ENCODE measurements at regions not wholly inside any gene's neighbourhood (a gene's known extent, or its start where the extent isn't known, plus 50 kb on each side); places are given as distances from the start of the nearest gene placed in this dataset.

GRCh38 chr20:6489361-6490171, 277.9 kb upstream of the BMP2 start:
- H2AFZ ChIP-seq (ENCODE audit: low read depth, low read length) = no peak overlapping the region
- H3K9me3 ChIP-seq (ENCODE audit: insufficient read depth, low read depth, low read length) = no peaks in the 10 kb centered on the region
- H3K9ac ChIP-seq (ENCODE audit: low read length) = no peak overlapping the region
- H3K27me3 ChIP-seq (ENCODE audit: insufficient read depth, low read length) = no peaks in the 10 kb centered on the region
- H3K4me2 ChIP-seq (ENCODE audit: low read length) = no peak overlapping the region
- Mint-ChIP-seq H3K4me1 (ENCODE audit: low read depth, unreplicated experiment) (peaks cover 7% of the 10 kb centered on the region), H3K9me3 (ENCODE audit: unreplicated experiment) (no peaks in the 10 kb centered on the region), H3K27me3 (ENCODE audit: low read depth, unreplicated experiment) (no peaks in the 10 kb centered on the region), H3K27ac (ENCODE audit: unreplicated experiment) (no peak overlapping the region), H3K4me3 (ENCODE audit: unreplicated experiment) (no peak overlapping the region), H3K36me3 (ENCODE audit: low read depth, unreplicated experiment) (no peaks in the 10 kb centered on the region)
- H3K4me3 ChIP-seq (ENCODE audit: insufficient read depth, low read depth, low read length) = no peak overlapping the region
- DNase-seq (ENCODE audit: low read depth) (peak; percentile 73), FAIRE-seq (no peak)
- no peak overlapping the region for H3K27ac ChIP-seq (ENCODE audit: low read depth, low read length)
- H4K20me1 ChIP-seq (ENCODE audit: insufficient read depth, low read length) = no peaks in the 10 kb centered on the region
- H3K36me3 ChIP-seq (ENCODE audit: insufficient read depth, low read length) = no peaks in the 10 kb centered on the region
- no peak for TF ChIP-seq CTCF (IDR thresholded peaks at IDR 0.05; ENCODE audit: insufficient read depth, low read depth, low read length)
- no peak for TF ChIP-seq EZH2 (IDR thresholded peaks at IDR 0.05; ENCODE audit: insufficient read depth, low read length)
- H3K4me1 ChIP-seq (ENCODE audit: insufficient read depth, low read length) = peaks cover 8% of the 10 kb centered on the region
- H3K79me2 ChIP-seq (ENCODE audit: insufficient read depth, low read length) = no peaks in the 10 kb centered on the region

GRCh38 chr20:6485351-6485750, 282.1 kb upstream of the BMP2 start:
- Mint-ChIP-seq H3K4me1 (ENCODE audit: low read depth, unreplicated experiment) (no peaks in the 10 kb centered on the region), H3K36me3 (ENCODE audit: low read depth, unreplicated experiment) (no peaks in the 10 kb centered on the region), H3K4me3 (ENCODE audit: unreplicated experiment) (no peak overlapping the region), H3K27me3 (ENCODE audit: low read depth, unreplicated experiment) (peaks cover 2% of the 10 kb centered on the region), H3K9me3 (ENCODE audit: unreplicated experiment) (peaks cover 2% of the 10 kb centered on the region), H3K27ac (ENCODE audit: unreplicated experiment) (no peak overlapping the region)
- H3K4me3 ChIP-seq (ENCODE audit: insufficient read depth, low read depth, low read length) = no peak overlapping the region
- TF ChIP-seq EZH2 (IDR thresholded peaks at IDR 0.05; ENCODE audit: insufficient read depth, low read length) = no peak
- TF ChIP-seq CTCF (IDR thresholded peaks at IDR 0.05; ENCODE audit: insufficient read depth, low read depth, low read length) = no peak
- no peaks in the 10 kb centered on the region for H4K20me1 ChIP-seq (ENCODE audit: insufficient read depth, low read length)
- DNase-seq (ENCODE audit: low read depth) (no peak), FAIRE-seq (no peak)
- H3K9ac ChIP-seq (ENCODE audit: low read length) = no peak overlapping the region
- no peak overlapping the region for H2AFZ ChIP-seq (ENCODE audit: low read depth, low read length)
- no peaks in the 10 kb centered on the region for H3K4me1 ChIP-seq (ENCODE audit: insufficient read depth, low read length)
- H3K79me2 ChIP-seq (ENCODE audit: insufficient read depth, low read length) = no peaks in the 10 kb centered on the region
- H3K36me3 ChIP-seq (ENCODE audit: insufficient read depth, low read length) = no peaks in the 10 kb centered on the region
- no peaks in the 10 kb centered on the region for H3K27me3 ChIP-seq (ENCODE audit: insufficient read depth, low read length)
- H3K4me2 ChIP-seq (ENCODE audit: low read length) = no peak overlapping the region
- no peaks in the 10 kb centered on the region for H3K9me3 ChIP-seq (ENCODE audit: insufficient read depth, low read depth, low read length)
- H3K27ac ChIP-seq (ENCODE audit: low read depth, low read length) = no peak overlapping the region

- H3K9me3 ChIP-seq (ENCODE audit: insufficient read depth, low read depth, low read length) = no peaks in the 10 kb centered on the region
- no peaks in the 10 kb centered on the region for H4K20me1 ChIP-seq (ENCODE audit: insufficient read depth, low read length)
- Mint-ChIP-seq H3K4me1 (ENCODE audit: low read depth, unreplicated experiment) (no peaks in the 10 kb centered on the region), H3K9me3 (ENCODE audit: unreplicated experiment) (peaks cover 2% of the 10 kb centered on the region), H3K27ac (ENCODE audit: unreplicated experiment) (no peak overlapping the region), H3K36me3 (ENCODE audit: low read depth, unreplicated experiment) (no peaks in the 10 kb centered on the region), H3K27me3 (ENCODE audit: low read depth, unreplicated experiment) (peaks cover 2% of the 10 kb centered on the region), H3K4me3 (ENCODE audit: unreplicated experiment) (no peak overlapping the region)
- no peak for FAIRE-seq
- no peaks in the 10 kb centered on the region for H3K27me3 ChIP-seq (ENCODE audit: insufficient read depth, low read length)
- no peak for DNase-seq (ENCODE audit: low read depth)
- H2AFZ ChIP-seq (ENCODE audit: low read depth, low read length) = no peak overlapping the region
- no peak overlapping the region for H3K27ac ChIP-seq (ENCODE audit: low read depth, low read length)
- H3K79me2 ChIP-seq (ENCODE audit: insufficient read depth, low read length) = no peaks in the 10 kb centered on the region
- H3K4me1 ChIP-seq (ENCODE audit: insufficient read depth, low read length) = no peaks in the 10 kb centered on the region
- H3K9ac ChIP-seq (ENCODE audit: low read length) = no peak overlapping the region
- TF ChIP-seq CTCF (IDR thresholded peaks at IDR 0.05; ENCODE audit: insufficient read depth, low read depth, low read length) (no peak), EZH2 (IDR thresholded peaks at IDR 0.05; ENCODE audit: insufficient read depth, low read length) (no peak)
- no peak overlapping the region for H3K4me2 ChIP-seq (ENCODE audit: low read length)
- H3K36me3 ChIP-seq (ENCODE audit: insufficient read depth, low read length) = no peaks in the 10 kb centered on the region
- H3K4me3 ChIP-seq (ENCODE audit: insufficient read depth, low read depth, low read length) = no peak overlapping the region
Measured at GRCh38 chr20:6483727-6484126, 283.8 kb upstream of the BMP2 start.

All from astrocyte (in vitro differentiated cells and primary cell).